Endothelial cell of umbilical vein (primary cell): ENCODE measurements at regions not wholly inside any gene's neighbourhood (a gene's known extent, or its start where the extent isn't known, plus 50 kb on each side); places are given as distances from the start of the nearest gene placed in this dataset.

Experiments used
- BruUV-seq: library from RNA; stranded (reverse); fragments of 400-500 nt; replicated peaks from 2 replicates; lab custom pipeline; 2021; lab: Mats Ljungman, UMichigan
- CTCF ChIA-PET: fragments of 300-600, 350-600 bp; sonication (Branson Sonifier 250); formaldehyde crosslinking; loops from one replicate; lab custom pipeline; 2021; ENCODE audit warnings: antibody characterized with exemption, inconsistent platforms; lab: Charles Lee
- POLR2A ChIA-PET: fragments of 300-600, 350-600 bp; sonication (Branson Sonifier 250); formaldehyde crosslinking; loops from one replicate; lab custom pipeline; 2021; ENCODE audit warnings: antibody characterized with exemption, inconsistent platforms; lab: Charles Lee
- DNase-seq: peaks from one replicate; pipeline ENCODE4 v3.0.0-alpha.2; 2011; ENCODE audit warnings: low read depth, low spot score
- FAIRE-seq: peaks from 2 replicates; lab custom pipeline; 2011; peaks lifted over from hg19 to GRCh38; lab: Jason Lieb, UNC
- H2AFZ ChIP-seq: 2 replicates; pipeline ENCODE4 v1.6.0; 2012; ENCODE audit warnings: low read depth, low read length, control low read depth, inconsistent platforms
- H3K27ac ChIP-seq: 2 replicates; pipeline ENCODE4 v1.5.1; 2011; ENCODE audit warnings: low read depth, mild to moderate bottlenecking, control low read depth, low read length, moderate library complexity; ENCODE audit not compliant: insufficient read depth
- H3K27me3 ChIP-seq, 2 experiments: 2 replicates each; pipeline versions ENCODE4 v1.6.0 to v1.6.1; 2011; ENCODE audit warnings: low read length in 2 of 2, mixed read lengths in 1 of 2; ENCODE audit not compliant: control insufficient read depth in 2 of 2, insufficient read depth in 2 of 2
- H3K36me3 ChIP-seq, 2 experiments: 2 replicates in 1 of 2; 3 replicates in 1 of 2; pipeline ENCODE4 v1.5.1; 2011; ENCODE audit warnings: low read length in 2 of 2, mild to moderate bottlenecking in 1 of 2, moderate library complexity in 1 of 2; ENCODE audit not compliant: control insufficient read depth in 2 of 2, insufficient read depth in 2 of 2; ENCODE audit errors: extremely low read depth in 1 of 2
- H3K4me1 ChIP-seq: 3 replicates; pipeline ENCODE4 v1.5.1; 2011; ENCODE audit warnings: mild to moderate bottlenecking, low read length; ENCODE audit not compliant: control insufficient read depth, insufficient read depth; ENCODE audit errors: extremely low read depth
- H3K4me2 ChIP-seq: 2 replicates; pipeline ENCODE4 v1.6.1; 2011; ENCODE audit warnings: low read length, control low read depth, mixed read lengths; ENCODE audit not compliant: insufficient read depth
- H3K4me3 ChIP-seq, 3 experiments: fragments of 200-600 bp in 1 of 3; sonication (generic), shearing (Covaris generic) in 1 of 3; replicated peaks in 1 of 3; 2 replicates each; pipeline ENCODE4 v1.5.1; 2011 to 2016; ENCODE audit warnings: control low read depth in 3 of 3, low read length in 3 of 3, mild to moderate bottlenecking in 2 of 3, inconsistent platforms in 1 of 3, low read depth in 1 of 3, moderate library complexity in 1 of 3; ENCODE audit not compliant: insufficient read depth in 1 of 3
- H3K79me2 ChIP-seq: 2 replicates; pipeline ENCODE4 v1.6.0; 2012; ENCODE audit warnings: low read length, inconsistent platforms; ENCODE audit not compliant: control insufficient read depth, insufficient read depth
- H3K9ac ChIP-seq: replicated peaks from 2 replicates; pipeline ENCODE3; 2011; ENCODE audit warnings: low read length, control low read depth; ENCODE audit not compliant: insufficient read depth; ENCODE audit errors: extremely low read depth
- H3K9me1 ChIP-seq: replicated peaks from 3 replicates; pipeline ENCODE4 v1.6.0; 2011; ENCODE audit warnings: mild to moderate bottlenecking, low read length; ENCODE audit not compliant: control insufficient read depth, insufficient read depth; ENCODE audit errors: extremely low read depth
- H3K9me3 ChIP-seq: replicated peaks from 2 replicates; pipeline ENCODE4 v1.5.1; 2012; ENCODE audit warnings: low read length, inconsistent platforms; ENCODE audit not compliant: control insufficient read depth, insufficient read depth
- H4K20me1 ChIP-seq: replicated peaks from 2 replicates; pipeline ENCODE3; 2011; ENCODE audit warnings: mild to moderate bottlenecking, low read length; ENCODE audit not compliant: control insufficient read depth, insufficient read depth; ENCODE audit errors: extremely low read depth
- EZH2 ChIP-seq: IDR thresholded peaks from 2 replicates; pipeline ENCODE4 v1.6.1; 2012; ENCODE audit warnings: borderline replicate concordance, low read depth, mild to moderate bottlenecking, moderate library complexity, low read length, inconsistent platforms; ENCODE audit not compliant: severe bottlenecking
- FOS ChIP-seq: IDR thresholded peaks from 2 replicates; pipeline ENCODE4 v1.6.1; 2011; ENCODE audit warnings: mild to moderate bottlenecking, low read length, moderate library complexity, borderline replicate concordance; ENCODE audit not compliant: insufficient read depth
- GATA2 ChIP-seq: IDR thresholded peaks from 2 replicates; pipeline ENCODE4 v1.7.0; 2011; ENCODE audit warnings: low read depth, mild to moderate bottlenecking, moderate library complexity, mixed read lengths, low read length; ENCODE audit not compliant: insufficient read length, insufficient read depth
- JUN ChIP-seq: IDR thresholded peaks from 2 replicates; pipeline ENCODE4 v1.6.1; 2011; ENCODE audit warnings: borderline replicate concordance, low read depth; ENCODE audit not compliant: insufficient read length, insufficient read depth
- MYC ChIP-seq: IDR thresholded peaks from one replicate; pipeline ENCODE4 v1.6.1; 2011; ENCODE audit warnings: mild to moderate bottlenecking, low read depth, low read length
- POLR2A ChIP-seq: IDR thresholded peaks from 2 replicates; pipeline ENCODE4 v1.6.1; 2012; ENCODE audit warnings: low read depth, mild to moderate bottlenecking, control low read depth, low read length
- POLR2AphosphoS5 ChIP-seq: IDR thresholded peaks from 2 replicates; pipeline ENCODE4 v1.6.1; 2012; ENCODE audit warnings: low read depth, mild to moderate bottlenecking, control low read depth, low read length, moderate library complexity; ENCODE audit not compliant: insufficient read depth
- dilution Hi-C: fragments of 300-500 bp; cut with MboI; formaldehyde crosslinking; loops from one replicate; pipeline ENCODE4 v1.15.0; 2019; ENCODE audit warnings: low sequenced_read_pairs; ENCODE audit not compliant: extremely low pct_ligation_motif_present
- intact Hi-C: fragments of 100-400 bp; cut with micrococcal nuclease; formaldehyde crosslinking; loops from one replicate; pipeline ENCODE4 v1.10.0; 2022
- TF ChIP-seq, protein P1 (sequence below), 2 donors: IDR thresholded peaks; 1 replicate in 1 of 2; 2 replicates in 1 of 2; pipeline ENCODE4 v1.5.1; 2011; ENCODE audit warnings: low read length in 2 of 2, mild to moderate bottlenecking in 2 of 2, moderate library complexity in 2 of 2, control low read depth in 1 of 2, inconsistent platforms in 1 of 2, low read depth in 1 of 2; ENCODE audit not compliant: insufficient read depth in 1 of 2; ENCODE audit errors: extremely low read depth in 1 of 2
- TF ChIP-seq, protein P2 (sequence below): IDR thresholded peaks from 2 replicates; pipeline ENCODE4 v1.6.1; 2011; ENCODE audit not compliant: insufficient read depth, insufficient read length

DNA sequence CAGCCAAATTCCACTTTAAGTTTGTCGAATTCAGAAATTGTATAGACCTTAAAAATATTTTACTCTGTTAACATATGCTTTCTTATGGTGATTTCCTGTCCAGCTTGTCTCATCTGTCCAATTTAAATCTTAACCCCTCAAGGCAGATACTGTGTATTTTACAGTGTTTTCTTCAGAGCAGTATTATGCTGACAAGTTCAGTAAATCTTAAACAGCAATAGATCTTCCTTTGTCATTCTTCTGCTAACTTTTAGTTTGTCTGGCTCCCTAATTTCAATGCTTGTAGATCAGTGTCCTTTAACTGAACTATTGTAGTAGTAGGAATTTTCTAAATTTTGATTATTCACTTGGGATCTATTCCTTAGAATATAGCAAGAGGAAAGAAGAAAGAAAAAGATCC lies 52.8 kb upstream of the MEIS1 start:
- no peak overlapping the region for H3K27ac ChIP-seq
- TF ChIP-seq POLR2A (no peak), EZH2 (no peak), FOS (no peak), JUN (no peak), POLR2AphosphoS5 (no peak), GATA2 (no peak), MYC (no peak)
- TF ChIP-seq, protein P1, sequence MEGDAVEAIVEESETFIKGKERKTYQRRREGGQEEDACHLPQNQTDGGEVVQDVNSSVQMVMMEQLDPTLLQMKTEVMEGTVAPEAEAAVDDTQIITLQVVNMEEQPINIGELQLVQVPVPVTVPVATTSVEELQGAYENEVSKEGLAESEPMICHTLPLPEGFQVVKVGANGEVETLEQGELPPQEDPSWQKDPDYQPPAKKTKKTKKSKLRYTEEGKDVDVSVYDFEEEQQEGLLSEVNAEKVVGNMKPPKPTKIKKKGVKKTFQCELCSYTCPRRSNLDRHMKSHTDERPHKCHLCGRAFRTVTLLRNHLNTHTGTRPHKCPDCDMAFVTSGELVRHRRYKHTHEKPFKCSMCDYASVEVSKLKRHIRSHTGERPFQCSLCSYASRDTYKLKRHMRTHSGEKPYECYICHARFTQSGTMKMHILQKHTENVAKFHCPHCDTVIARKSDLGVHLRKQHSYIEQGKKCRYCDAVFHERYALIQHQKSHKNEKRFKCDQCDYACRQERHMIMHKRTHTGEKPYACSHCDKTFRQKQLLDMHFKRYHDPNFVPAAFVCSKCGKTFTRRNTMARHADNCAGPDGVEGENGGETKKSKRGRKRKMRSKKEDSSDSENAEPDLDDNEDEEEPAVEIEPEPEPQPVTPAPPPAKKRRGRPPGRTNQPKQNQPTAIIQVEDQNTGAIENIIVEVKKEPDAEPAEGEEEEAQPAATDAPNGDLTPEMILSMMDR (IDR thresholded peaks at IDR 0.05; ENCODE audit: extremely low read depth in 1 of 2, insufficient read depth in 1 of 2, low read depth in 1 of 2, low read length in 2 of 2): no peak
- TF ChIP-seq, protein P2, sequence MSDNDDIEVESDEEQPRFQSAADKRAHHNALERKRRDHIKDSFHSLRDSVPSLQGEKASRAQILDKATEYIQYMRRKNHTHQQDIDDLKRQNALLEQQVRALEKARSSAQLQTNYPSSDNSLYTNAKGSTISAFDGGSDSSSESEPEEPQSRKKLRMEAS: no peak
- H3K9me3 ChIP-seq: no peaks in the 10 kb centered on the region
- no peak for DNase-seq
- intact Hi-C loops (no loop called here), dilution Hi-C loops (no loop called here)
- no peak for FAIRE-seq
- BruUV-seq: no TSS peak
- H4K20me1 ChIP-seq: no peaks in the 10 kb centered on the region
- no peaks in the 10 kb centered on the region for H3K27me3 ChIP-seq
- H3K4me3 ChIP-seq: no peak overlapping the region
- H3K9ac ChIP-seq: no peak overlapping the region
- H3K9me1 ChIP-seq: no peaks in the 10 kb centered on the region
- H3K79me2 ChIP-seq: no peaks in the 10 kb centered on the region
- no peak overlapping the region for H3K4me2 ChIP-seq
- POLR2A ChIA-PET: no interaction called here
- H3K36me3 ChIP-seq: no peaks in the 10 kb centered on the region
- CTCF ChIA-PET: no interaction called here
- no peaks in the 10 kb centered on the region for H3K4me1 ChIP-seq
- H2AFZ ChIP-seq: no peak overlapping the region
